ENCODE measurements at regions not wholly inside any gene's neighbourhood (a gene's known extent, or its start where the extent isn't known, plus 50 kb on each side); places are given as distances from the start of the nearest gene placed in this dataset.
"Not testable (repeated sequence)": the region's sequence is repeated elsewhere in the genome, so short reads cannot be mapped to it uniquely, and the experiment has no call there.

DNA sequence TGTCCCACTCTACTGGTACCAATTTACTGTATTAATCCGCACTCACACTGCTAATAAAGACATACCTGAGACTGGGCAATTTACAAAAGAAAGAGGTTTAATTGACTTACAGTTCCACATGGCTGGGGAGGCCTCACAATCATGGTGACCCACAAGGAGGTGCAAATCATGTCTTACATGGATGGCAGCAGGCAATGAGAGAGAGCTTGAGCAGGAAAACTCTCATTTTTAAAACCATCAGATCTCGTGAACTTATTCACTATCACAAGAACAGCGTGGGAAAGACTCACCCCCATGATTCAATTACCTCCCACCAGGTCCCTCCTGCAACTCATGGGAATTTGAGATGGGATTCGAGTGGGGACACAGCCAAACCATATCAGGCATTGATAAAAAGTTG lies 298.5 kb downstream of the DUSP6 start:
- DNase-seq: not testable (repeated sequence)

DNA sequence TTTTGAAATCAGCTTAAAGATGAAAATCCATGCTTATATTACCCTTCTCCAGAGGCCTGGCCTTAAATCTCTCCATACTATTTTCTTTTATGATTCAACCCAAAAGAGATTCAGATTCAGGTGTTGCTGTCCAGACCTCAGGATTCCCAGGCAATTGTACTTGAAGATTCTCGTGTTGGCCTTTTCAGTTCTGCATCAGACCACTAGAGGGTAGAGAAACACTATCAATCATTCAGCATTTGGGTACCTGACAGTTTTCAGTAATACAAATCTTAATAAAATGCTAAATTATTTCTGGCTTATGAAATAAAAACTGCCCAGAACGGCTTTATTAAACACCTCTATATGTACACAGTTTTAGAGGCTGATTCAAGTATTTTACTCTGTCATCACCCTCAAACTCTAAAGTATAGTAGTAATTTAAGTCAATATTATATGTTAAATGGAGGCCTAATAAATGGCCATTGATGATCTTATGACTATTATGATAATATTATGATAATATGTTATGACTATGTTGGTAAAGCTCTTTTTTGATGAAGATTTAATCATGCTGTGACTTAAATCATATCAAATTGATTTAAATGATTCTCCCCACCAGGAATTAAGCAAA lies 301.1 kb downstream of the DUSP6 start:
- DNase-seq: no peak

DNA sequence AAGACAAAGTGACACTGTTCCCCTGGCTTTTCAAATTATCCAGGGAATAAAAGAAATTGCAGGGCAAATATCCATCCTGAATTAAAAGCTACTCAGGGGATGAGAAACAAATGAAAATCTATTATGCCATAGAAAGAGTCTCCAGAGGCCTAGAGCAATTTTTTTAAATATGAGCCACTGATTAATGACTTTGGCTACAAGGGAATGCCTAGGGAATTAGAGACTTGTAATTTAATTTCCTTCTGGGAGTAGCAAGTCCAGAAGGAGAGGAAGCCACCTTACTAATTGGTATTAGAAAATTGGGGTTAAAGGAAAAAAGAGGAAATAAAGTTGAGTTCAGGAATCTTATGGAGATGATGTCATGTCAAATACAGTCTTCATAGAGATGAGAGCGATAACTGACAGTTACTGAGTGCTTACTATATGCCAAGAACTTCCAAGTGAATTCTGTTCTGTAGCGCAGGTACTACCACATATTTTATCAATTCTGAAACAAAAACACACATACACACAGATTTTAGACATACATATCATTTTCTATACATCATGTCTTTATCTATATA lies 304.4 kb downstream of the DUSP6 start:
- no peak for DNase-seq

DNA sequence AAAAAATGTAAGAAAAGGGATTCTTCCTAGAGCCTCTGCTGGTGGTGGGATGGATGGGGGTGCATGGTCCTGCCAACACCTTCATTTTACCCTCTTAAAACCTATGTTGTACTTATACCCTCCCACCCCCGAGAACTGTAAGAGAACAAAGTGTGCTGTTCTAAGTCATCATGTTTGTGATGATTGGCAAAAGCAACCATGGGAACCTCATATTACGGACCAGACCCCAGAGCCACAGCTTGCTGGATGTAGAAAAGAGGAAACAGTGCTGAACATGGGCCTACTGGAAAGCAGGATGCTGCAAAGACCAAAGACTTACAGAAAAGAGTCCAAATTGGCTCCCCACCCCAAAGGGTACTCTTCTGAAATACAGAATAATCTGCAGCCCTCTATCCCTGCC lies 311.2 kb downstream of the DUSP6 start:
- no peak for DNase-seq

DNA sequence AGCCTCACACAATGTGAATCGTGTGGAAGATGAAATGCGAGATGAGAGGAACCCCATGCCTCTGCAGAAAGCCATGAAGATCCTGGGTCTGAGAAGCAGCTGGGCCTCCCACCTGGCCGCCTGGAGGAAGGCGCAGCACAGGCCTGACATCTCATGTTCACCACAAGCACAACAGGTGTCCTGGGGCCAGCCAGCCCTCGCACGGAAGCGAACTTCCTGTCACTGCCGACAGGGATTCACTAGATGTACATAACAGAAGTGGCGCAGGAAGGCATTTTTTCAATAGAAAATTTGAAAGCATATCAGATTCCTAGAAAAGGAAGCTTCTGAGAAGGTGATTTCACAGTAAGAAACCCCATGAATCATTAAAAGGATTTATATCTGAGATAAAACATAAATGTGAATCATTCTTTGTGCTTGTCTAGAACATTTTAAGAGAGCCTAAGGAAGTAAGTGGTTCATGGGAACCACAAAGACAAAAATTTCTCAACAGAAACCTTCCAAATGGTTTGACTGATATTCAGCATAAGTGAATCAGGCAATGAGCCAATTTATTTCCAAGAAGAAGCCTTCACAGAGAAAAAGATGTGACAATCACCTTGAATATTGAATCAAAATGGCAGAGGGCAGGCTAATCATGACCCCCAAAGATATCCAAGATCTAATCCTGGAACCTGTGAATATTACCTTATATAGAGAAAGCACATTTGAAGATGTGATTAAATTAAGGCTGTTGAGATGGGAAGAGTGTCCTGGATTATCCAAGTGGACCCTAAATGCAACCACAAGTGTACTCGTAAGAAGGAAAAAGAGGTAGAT lies 311.9 kb downstream of the DUSP6 start:
- no peak for DNase-seq

DNA sequence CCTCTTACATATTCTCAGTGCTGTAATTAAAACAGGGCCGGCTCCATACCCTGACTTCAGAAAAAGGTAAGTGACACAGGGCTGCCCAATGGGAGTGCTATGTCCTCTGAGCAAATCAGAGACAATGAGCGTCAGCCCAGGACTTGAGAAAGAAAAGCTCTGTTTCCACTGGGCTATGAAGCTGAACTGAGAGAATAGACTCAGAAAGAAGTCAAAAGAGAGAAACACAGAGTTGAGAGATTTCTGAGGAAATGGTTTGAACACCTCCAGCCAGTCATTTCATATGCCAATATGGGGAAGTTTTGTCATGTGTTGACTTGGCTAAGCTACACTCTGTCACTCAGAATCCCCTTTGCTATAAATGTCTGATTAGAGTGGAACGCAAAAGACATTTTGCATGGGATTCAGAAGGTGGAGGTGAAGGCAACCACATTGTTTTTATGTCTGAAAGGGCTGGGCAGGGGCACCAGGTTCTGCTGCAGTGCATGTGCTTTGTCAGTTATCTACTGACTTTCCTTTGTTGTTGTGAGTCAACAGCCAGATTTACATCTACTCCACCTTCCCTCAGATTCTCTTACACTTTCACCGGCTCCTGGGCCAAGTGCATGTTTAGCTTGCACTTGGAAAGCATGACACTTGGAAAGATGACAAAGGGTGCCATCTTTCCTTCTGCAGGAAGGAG lies 313.3 kb downstream of the DUSP6 start:
- no peak for DNase-seq

DNA sequence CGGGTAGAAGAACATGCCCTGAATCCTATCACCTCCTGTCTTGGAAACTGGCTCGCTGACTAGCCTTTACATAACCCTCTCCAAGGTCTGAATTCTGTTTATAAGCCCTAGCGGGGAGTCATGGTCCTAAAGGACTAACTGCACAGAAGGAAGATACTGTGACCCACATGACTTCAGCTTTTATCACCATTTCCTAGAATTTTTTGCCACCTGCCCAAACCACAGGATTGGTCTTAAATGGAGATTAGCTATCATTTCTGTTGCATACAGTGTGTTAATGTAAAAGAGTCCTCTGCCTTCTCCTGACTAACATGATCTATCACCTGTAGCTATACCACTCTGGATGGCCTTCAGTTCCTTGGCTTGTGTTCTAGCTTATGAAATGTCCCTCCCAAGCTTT lies 319.2 kb downstream of the DUSP6 start:
- no peak for DNase-seq

DNA sequence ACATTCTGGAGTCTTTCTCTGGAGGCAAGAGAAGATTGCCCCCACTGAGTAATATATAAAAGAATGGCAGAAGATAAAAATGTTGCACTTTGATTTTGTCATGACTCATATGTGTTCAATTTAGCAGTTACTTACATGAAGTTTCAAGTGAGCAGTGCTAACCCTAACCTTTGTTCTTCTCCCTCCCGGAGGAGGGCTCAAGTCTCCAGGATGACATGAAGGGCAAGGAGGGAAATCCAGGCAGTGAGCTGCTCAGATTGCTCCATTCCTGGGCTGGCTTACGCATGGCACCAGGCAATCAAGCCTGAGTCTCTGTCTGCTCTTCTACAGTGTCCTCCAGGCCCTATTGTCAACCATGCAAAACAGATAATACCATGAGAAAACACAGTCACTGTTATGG lies 322.3 kb downstream of the DUSP6 start:
- DNase-seq: no peak

DNA sequence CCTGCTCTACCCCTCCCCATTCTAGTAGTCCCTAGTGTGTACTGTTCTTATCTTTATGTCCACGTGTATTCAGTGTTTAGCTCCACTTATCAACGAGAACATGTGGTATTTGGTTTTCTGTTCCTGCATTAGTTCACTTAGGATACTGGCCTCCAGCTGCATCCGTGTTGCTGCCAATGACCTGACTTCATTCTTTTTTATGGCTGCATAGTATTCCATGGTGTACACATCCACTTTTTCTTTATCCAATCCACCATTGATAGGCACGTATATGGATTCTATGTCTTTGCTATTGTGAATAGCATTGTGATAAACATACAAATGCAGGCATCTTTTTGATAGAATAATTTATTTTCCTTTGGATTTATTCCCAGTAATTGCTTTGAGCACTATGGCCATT lies 327.7 kb downstream of the DUSP6 start:
- DNase-seq: no peak

DNA sequence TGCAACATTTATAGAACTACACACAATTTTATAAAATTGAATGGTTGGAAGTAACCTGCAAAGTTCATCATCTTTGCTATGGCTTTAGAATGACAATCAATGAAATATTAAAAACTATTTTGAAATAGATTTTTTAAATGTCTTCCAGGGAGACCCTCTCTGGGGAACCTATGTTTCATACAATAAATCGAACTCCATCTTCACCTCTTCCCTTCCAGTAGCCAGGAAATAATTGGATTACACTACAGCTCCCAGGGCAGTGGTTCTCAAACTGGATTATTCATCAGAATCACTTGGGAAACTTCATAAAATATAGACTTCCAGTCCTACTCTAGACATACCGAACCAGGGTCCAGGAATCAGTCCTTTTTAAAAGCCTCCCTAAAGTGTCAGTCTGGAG lies 328.4 kb downstream of the DUSP6 start:
- DNase-seq: no peak

DNA sequence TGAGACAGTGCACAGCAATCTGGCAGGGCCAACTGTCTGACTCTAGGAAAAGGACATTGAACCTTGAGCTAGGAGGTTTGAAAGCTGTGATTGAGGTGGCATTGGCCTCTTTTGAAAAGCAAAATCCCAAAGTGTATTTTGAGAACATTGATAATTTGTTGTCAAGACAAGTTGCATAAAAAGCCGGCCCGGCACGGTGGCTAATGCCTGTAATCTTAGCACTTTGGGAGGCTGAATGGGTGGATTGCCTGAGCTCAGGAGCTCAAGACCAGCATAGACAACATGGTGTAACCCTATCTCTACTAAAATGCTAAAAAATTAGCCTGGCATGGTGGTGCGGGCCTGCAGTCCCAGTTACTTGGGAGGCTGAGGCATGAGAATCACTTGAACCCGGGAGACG lies 331.6 kb downstream of the DUSP6 start:
- DNase-seq: no peak

DNA sequence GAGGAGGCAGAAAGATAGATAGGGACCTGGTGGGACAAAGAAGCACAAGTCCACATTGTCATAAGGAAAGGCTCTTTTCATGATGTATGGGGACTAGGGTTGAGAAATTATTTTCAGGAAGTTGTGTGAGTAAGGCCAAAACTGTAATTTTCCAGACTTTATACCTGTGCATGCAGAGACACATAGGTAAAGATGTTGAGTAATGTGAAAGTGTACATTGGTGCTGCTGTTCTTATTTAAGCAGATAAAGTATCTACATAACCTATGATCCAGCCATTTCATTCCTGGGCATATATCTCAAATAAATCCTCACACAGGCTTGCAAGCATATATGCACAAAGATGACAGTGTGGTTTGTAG lies 332.2 kb downstream of the DUSP6 start:
- DNase-seq: no peak

DNA sequence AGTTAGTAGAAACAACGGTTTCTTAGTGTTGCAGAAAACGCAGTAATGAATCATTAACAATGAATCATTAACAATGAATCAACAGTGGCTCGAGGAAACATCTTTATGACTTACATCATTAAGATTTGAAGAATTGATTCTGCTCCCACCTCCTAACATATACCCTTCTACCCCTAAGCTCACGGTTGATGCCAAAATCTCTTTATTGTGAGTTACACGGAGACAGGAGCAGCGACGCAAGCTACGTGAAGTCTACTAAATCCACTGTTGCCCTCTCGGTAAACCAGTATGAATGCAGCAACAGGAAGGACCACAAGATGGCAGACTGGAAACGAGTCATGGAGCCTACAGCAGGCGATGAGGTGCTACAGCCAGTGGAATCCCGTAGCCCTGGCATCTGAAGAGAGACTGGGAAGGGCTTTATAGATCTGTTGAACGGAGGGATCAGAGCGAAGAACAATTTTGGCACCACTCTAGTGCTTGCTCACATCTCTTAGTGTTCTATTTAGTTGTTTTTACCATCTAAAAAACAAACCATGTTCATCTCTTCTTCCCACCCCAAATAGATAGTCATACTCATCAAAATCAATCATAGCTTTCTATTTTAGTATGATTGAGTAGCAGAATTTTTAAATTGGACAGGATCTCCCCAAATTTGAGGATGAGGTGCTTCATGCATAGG lies 332.7 kb downstream of the DUSP6 start:
- peak; percentile 63 for DNase-seq

DNA sequence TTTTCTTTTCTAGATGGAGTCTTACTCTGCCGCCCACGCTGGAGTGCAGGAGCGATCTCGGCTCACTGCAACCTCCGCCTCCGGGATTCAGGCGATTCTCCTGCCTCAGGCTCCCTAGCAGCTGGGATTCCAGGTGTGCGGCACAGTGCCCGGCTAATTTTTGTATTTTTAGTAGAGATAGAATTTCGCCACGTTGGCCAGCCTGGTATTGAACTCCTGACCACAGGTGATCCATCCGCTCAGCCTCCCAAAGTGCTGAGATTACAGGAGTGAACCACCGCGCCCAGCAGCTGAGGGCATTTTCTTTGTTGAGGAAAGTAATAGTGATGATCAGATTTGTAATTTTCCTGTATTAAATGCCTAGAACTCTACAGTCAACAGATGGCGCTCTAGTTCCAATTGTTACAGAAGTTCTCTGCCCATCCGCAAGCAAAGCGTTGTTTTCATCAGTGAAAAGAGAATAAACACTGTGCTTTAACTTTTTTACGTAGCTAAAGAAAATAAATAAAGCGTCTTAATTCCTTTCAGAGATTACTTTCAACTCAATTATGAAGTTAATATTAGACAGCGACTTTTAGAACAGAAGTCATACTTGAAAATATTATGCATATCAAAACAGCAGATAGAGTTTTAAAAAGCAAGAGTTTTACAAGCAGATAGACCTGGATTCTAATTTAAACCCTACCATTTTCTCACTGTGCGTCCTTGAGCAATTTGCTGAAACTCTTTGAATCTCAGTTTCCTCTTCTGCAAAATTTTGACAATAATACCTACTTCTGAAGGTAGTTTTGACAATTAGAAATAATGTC lies 335.1 kb downstream of the DUSP6 start:
- DNase-seq: peak; percentile 24

DNA sequence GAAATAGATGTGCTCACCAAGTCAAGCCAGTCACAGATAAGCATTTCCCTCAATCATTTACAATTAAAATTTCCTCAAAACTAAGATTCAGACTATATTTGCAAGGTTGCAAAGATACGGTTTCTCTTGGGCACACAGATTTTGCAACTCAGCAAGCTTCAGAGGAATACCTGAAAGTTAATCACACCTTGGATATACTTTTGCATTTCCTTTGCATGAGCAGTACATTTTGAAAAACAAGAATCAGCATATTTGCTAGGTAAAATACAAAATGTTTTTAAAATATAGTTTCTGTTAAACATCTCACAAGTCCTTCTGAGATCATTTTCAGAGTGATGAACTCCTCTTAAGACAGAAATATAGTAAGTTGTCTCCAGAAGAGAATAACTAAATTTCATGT lies 336.9 kb downstream of the DUSP6 start:
- no peak for DNase-seq

DNA sequence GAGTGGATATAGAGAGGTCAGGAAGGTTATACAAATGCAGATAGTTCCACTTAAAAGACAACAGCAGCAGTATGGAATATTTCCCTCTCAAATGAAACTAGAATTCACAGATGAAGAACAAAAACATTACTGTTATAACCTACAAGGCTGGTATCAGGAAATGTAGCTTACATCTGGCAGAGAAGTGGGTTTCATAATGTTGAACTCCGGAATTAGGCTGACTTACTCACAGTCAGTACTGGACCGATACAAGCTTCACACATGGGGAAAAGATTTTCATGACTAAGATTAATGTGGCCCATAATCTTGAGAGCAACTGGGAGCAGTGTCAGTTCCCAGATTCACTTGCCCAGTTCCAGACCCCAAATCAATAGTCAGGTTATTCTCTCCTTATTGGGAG lies 353.9 kb downstream of the DUSP6 start:
- no peak for DNase-seq

DNA sequence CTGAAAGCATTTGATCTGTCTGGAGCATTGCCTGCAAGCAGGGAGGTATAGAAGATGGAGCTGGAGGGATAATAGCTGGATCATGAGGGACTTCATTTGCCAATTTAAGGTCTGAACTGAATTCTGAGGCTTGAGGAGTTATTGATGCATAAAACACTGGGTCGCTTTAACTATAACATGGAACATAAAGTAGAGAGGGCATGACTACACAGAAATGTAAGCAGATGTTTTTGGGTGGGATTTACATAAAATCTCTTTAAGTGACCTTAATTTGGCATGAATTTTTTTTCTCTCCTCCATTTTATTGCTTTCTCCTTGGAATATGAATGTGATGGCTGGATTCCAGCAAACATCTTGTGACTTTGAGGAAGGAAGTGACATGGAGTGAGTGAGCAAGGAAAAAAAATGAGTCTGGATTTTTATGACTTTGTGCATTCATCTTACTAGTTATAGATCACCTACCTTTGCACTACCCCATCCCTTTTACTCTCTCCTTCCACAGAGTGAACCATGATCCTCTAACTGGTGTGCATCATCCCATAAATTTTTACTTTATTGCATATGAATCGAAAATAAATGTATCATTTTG lies 356.0 kb downstream of the DUSP6 start:
- DNase-seq: no peak

DNA sequence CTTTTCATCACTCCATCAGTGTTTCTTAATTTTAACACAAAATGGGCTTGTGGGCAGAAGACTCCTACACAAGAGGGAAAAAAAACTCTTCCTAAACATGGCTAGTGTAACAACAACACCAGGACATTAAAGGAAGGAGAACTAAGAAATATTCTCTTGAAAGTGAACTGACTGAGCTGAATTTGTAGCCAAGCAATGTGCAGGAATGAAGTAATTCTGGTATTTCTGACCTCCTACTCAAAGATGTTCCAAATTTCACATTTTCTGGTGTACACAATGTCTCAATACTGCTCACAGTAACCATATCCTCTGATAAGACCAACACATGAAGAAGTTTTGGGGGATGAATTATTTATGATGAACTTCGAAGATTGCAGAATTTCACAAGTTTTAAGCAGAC lies 357.3 kb downstream of the DUSP6 start:
- no peak for DNase-seq

DNA sequence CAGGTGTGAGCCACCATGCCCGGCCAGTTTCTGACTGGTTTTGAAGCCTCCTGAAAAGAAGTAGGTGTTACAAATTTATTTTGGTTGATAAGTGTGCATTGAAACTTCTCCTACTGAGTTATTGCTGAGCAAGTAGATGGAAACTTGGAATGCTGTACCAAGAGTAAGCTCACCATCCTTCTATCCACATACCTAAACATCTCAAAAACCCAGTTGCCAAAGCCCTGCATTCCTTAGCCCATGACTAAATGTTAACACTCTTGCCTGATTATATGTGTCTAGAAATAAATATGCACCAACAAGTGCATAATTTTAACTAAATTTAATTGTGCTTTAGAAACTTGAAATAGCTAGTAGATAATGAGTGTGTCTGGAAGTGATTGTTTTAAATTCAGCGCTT lies 357.8 kb downstream of the DUSP6 start:
- DNase-seq: no peak

DNA sequence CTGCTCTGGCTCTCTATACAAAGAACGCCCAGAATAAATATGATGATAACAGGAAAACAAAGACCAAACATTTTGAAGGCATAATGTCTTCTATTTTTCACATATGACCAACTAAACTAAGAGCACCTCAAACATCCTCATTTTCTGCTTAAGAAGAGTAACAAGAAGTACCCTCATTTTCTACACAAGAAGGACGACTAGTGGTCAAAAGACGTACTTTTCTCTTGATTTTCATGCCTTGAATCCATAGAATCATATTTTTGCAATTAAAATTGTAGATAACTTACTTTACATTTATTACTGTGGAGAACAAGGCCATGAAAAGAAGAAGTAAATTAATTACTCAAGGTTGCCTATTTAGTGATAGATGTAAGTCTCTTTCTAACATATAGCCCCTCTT lies 358.6 kb downstream of the DUSP6 start:
- no peak for DNase-seq

DNA sequence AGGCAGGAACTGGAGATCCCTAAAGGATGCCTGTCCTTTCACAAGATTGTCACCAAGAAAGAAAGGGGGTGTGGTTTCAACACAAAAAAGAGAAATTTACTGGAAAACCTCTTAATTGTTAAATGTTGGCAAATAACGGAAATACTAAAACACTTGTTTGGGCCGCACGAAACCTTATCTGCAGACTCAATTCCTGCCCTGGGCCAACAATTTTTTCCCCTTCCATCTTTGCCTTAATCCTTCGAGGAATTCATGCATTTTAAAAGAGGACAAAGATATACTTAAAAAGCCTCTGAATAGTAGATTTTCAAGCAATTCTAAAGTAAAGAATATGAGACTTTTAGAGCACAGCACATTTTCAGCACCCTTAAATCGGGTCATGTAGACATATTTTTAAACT lies 366.2 kb downstream of the DUSP6 start:
- DNase-seq: no peak

DNA sequence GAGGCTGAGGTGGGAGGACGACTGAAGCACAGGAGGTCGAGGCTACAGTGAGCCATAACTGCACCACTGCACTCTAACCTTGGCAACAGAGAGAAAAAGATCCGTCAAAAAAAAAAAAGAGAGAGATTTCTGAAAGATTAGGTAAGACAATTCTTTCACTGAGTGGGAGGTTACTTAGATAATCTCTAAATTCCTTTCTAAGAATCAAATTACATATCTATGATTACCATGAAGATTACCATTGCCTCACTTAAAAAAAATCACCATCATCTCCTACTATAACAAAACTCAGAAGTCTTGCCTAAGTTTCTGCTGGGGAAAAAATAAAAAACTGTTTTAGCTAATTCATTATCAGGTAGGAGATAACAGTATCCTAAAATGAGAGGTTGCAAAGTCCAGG lies 366.7 kb downstream of the DUSP6 start:
- no peak for DNase-seq
